Epidermal melanocyte (primary cell): ENCODE measurements at regions not wholly inside any gene's neighbourhood (a gene's known extent, or its start where the extent isn't known, plus 50 kb on each side); places are given as distances from the start of the nearest gene placed in this dataset.
A peak's percentile ranks its signal among the peaks of the same experiment; 100 is the strongest.

Experiments used
- DNase-seq: peaks from one replicate; pipeline ENCODE4 v3.0.0; 2011; ENCODE audit warnings: low spot score; ENCODE audit not compliant: insufficient read length

GRCh38 chr1:221829327-221830015 lies 87.6 kb upstream of the DUSP10 start:
- DNase-seq, result peak; percentile 43

GRCh38 chr1:221827307-221827642 lies 85.4 kb upstream of the DUSP10 start:
- no peak for DNase-seq

DNA sequence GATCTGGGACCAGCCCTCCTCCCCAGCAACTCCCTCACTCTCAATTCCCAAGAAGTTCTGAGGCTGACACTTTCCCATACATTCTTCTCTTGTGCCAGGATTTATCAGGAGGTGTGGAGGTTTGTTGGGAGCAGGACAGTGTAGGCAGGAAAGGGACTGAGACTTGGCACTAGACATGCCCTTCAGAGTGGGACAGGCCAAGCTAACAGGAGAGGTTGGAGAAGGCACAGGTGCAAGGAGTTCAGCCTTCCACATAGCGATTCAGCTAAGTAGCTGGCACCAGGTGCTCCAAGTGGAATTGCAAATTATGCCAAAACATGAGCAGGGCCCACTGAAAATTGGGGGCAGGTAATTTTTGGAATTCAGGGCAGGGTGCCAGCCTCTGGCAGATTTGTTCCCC lies 83.0 kb upstream of the DUSP10 start:
- no peak for DNase-seq

DNA sequence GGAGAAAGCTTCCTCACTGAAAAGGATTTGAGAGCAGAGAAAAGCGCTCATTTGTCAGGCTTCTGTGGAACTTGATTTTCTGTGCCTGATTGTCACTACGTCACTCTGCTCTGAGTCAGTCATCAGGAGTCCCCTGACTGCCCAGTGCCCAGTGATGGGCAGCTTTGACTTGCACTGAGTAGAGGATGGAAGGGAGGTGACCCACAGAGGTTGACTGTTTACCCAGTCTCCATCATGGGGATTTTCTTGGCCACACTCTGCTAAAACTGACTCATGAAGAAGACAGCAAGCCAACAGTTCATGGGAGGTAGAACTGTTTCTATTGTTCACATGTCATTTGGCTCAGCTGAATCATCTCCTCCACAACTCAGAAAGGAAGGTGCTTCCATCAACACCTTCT lies 82.1 kb upstream of the DUSP10 start:
- DNase-seq, result no peak

DNA sequence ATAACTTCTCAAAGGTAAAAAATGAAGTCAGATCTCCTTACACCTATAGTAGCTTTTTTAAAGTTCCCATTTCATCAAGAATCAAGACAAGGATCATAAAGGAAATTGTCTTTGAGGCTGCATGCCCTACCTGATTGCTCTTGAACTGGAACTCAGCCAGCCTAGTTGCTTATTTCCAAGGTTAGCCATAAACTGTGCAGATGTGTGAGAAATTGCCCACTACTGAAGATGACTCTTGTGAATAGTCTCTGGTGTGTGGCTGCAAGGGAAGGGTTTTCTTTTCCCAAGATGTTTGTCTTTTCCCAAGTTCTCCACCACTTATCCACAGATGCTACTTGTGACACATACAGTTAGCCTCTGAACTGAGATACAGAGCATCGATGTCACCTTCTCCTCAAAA lies 81.7 kb upstream of the DUSP10 start:
- no peak for DNase-seq

GRCh38 chr1:221823149-221823548 lies 81.3 kb upstream of the DUSP10 start:
- no peak for DNase-seq

DNA sequence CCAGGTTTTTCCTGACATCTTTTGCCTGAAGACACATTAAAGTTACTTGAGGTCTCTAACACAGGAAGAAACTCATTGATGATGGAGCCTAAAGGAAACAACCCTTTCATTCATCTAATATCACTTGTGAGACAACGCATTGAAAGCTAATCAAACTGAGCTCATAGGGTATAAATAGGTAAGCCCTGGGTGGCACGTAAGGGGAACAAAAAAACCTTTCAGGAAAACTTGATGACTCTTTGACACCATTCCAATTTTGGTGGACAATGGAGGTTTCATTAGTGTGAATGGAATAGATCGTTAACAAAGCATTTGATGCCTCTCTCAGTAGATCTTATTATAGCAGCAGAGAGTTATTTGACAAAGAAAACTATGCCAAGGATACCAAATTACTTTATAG lies 80.7 kb upstream of the DUSP10 start:
- DNase-seq, result no peak

DNA sequence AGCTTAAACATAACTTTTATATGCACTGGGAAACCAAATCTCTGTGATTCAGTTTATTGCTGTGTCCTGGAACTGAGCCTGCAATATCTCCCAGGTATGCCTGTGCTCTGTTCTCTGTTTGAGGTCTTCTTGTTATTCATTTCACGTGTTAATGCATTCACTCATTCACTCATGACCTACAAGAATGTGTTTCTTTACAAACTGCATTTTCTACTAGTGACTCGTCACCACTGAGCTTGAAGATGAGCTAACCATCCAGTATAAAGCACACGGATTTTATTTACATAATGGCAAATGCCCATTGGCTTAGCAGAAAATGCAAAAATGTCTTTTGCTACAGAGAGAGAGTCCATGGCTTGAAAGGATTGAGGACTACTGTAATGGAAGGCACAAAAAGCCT lies 75.0 kb upstream of the DUSP10 start:
- no peak for DNase-seq

DNA sequence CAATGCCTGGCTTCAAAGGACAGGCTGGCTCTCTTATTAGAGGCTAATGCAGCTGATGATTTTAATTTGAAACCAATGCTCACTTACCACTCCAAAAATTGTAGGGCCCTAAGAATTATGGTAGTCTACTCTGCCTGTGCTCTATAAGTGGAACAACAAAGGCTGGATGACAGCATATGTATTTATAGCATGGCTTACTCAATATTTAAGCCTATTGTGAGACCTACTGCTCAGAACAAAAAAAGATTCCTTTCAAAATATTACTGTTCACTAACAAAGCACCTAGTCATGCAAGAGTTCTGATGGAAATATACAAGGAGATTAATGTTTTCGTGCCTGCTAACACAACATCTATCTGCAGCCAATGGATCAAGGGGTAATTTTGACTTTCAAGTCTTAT lies 73.8 kb upstream of the DUSP10 start:
- no peak for DNase-seq

DNA sequence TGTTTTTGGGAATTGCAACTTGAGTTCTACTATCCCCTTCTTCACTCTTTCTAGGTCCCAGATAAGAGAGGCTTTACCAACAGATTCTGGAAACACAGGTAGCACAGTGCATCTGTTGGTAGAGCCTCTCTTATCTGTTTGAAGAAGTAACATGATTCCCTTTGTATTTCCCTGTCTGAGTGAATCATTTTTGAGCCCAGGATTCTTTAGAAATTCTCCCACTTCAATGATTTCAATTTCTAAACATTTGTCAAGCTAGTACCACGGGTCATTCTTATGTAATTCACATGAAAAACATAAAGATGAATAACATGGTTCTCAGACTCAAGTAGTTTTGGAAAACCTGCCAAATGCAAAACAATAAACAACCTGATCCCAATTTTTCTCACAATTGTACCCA lies 72.0 kb upstream of the DUSP10 start:
- DNase-seq, result no peak

GRCh38 chr1:221812905-221813597 lies 71.2 kb upstream of the DUSP10 start:
- no peak for DNase-seq

GRCh38 chr1:221812088-221812752 lies 70.3 kb upstream of the DUSP10 start:
- no peak for DNase-seq

DNA sequence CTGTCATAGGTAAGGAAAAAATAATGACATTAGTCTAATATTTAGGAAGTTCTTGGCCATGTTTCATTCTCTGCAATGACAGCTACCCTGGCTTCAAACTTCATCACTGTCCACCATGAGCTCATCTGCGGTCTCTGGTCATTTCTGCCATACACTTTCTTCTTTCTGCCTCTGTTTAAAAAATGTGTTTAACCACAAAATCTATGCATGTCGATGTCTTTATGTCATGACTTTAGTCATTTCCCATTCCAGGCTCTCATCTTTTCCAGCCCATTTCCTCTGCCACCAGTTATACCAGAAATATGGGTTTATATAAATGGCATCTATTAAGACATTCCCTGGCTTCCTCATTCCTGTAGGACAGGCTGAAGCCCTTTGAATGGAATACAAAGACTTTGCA lies 68.5 kb upstream of the DUSP10 start:
- no peak for DNase-seq

GRCh38 chr1:221809091-221810029 lies 67.5 kb upstream of the DUSP10 start:
- DNase-seq, result no peak

DNA sequence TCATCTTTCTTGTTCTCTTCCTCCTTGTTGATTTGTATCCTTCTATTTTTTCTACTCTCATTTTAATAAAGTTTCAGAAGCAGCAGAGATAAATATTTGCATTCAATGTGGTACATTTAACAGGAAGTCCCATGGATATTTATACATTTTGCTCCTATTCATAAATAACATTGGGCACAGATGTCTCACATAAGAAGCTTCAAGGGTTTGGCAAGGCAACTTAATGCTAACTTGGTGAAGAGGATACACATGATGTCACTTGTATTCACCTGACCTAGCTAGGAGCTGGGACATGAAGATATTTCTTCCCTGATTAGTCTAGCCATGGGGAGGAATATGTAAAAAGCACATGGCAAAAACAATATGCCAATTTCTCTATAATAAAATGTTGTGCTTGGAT lies 65.1 kb upstream of the DUSP10 start:
- DNase-seq, result no peak

- no peak for DNase-seq
Measured at GRCh38 chr1:221806236-221806635, 64.3 kb upstream of the DUSP10 start.

DNA sequence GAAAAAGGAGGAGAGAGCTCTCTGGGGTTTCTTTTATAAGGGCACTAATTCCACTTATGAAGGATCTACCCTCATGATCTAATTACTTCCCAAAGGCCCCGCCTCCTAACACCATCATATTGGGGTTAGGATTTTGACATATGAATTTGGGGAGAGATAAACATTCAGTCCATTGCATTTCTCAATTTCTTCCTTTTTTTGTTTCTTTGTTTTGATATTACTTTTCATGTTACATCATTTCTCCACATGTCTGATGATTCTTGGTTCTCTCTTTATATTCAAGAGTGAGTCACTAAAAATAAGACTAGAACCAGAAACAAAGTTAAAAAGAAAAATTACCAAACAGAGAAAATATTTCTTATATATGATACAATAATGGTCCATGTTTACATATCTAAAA lies 63.2 kb upstream of the DUSP10 start:
- DNase-seq, result no peak

- DNase-seq, result no peak
Measured at GRCh38 chr1:221804303-221804702, 62.4 kb upstream of the DUSP10 start.

- DNase-seq, result no peak
Measured at GRCh38 chr1:221801773-221802516, 60.1 kb upstream of the DUSP10 start.

- no peak for DNase-seq
Measured at GRCh38 chr1:221801251-221801661, 59.4 kb upstream of the DUSP10 start.

DNA sequence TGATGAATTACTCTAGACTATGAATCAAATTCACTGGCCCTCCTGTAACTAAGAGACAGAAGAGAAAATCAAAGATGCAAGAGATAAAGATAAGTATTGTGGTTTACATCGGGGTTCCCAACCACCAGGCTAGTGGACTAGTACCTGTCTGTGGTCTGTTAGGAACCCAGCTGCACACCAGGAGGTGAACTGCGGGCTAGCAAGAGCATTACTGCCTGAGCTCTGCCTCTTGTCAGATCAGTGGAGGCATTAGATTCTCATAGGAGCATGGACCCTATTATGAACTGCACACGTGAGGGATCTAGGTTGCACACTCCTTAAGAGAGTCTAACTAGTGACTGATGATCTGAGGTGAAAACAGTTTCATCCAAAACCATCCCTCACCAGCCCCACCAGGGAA lies 58.9 kb upstream of the DUSP10 start:
- no peak for DNase-seq
